ENCODE measurements at regions not wholly inside any gene's neighbourhood (a gene's known extent, or its start where the extent isn't known, plus 50 kb on each side); places are given as distances from the start of the nearest gene placed in this dataset.

DNA sequence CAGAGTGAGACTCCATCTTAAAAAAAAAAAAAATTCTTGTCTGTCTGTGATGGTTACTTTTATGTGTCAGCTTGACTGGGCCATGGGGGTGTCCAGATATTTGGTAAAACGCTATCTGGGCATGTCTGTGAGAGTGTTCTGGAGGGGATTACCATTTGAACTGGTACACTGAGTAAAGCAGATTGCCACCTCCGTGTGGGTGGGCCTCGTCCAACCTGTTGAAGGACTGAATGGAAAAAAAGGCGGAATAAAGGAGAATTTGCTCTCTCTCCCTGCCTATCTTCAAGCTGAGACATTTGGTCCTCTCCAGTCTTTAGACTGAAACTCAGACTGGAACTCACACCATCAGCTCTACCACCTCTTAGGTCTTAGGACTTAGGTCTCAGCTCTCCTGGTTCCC lies 82.8 kb downstream of the MIS18A start:
- TF ChIP-seq, protein P1, sequence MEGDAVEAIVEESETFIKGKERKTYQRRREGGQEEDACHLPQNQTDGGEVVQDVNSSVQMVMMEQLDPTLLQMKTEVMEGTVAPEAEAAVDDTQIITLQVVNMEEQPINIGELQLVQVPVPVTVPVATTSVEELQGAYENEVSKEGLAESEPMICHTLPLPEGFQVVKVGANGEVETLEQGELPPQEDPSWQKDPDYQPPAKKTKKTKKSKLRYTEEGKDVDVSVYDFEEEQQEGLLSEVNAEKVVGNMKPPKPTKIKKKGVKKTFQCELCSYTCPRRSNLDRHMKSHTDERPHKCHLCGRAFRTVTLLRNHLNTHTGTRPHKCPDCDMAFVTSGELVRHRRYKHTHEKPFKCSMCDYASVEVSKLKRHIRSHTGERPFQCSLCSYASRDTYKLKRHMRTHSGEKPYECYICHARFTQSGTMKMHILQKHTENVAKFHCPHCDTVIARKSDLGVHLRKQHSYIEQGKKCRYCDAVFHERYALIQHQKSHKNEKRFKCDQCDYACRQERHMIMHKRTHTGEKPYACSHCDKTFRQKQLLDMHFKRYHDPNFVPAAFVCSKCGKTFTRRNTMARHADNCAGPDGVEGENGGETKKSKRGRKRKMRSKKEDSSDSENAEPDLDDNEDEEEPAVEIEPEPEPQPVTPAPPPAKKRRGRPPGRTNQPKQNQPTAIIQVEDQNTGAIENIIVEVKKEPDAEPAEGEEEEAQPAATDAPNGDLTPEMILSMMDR (IDR thresholded peaks at IDR 0.05), result no peak
- no peak for TF ChIP-seq POLR2A (IDR thresholded peaks at IDR 0.05)
- TF ChIP-seq POLR2AphosphoS5 (IDR thresholded peaks at IDR 0.05), result no peak
- TF ChIP-seq EP300 (IDR thresholded peaks at IDR 0.05), result no peak
